Mucosa of descending colon (tissue), 3 donors: ENCODE measurements at regions not wholly inside any gene's neighbourhood (a gene's known extent, or its start where the extent isn't known, plus 50 kb on each side); places are given as distances from the start of the nearest gene placed in this dataset.
"Not testable (repeated sequence)": the region's sequence is repeated elsewhere in the genome, so short reads cannot be mapped to it uniquely, and the experiment has no call there.

Experiments used
- ATAC-seq: fragments of 200-7000 bp; cut with Tn5 transposase; one replicate; pipeline ENCODE4 v1.9.1; 2020; ENCODE audit warnings: mild to moderate bottlenecking, moderate library complexity
- DNase-seq, 3 donors: peaks; one replicate each; pipeline ENCODE4 v3.0.0-alpha.2; 2020
- H3K36me3 ChIP-seq: fragments of 200-600 bp; one replicate; pipeline ENCODE4 v1.8.0; 2021; ENCODE audit warnings: low read depth, mild to moderate bottlenecking
- H3K4me1 ChIP-seq: fragments of 200-600 bp; one replicate; pipeline ENCODE4 v1.8.0; 2021; ENCODE audit warnings: low read depth, mild to moderate bottlenecking
- H3K4me3 ChIP-seq: fragments of 200-600 bp; one replicate; pipeline ENCODE4 v1.8.0; 2021; ENCODE audit warnings: mild to moderate bottlenecking
- H3K9me3 ChIP-seq: fragments of 200-600 bp; one replicate; pipeline ENCODE4 v1.8.0; 2021; ENCODE audit warnings: mild to moderate bottlenecking
- CTCF ChIP-seq: fragments of 200-600 bp; IDR thresholded peaks from one replicate; pipeline ENCODE4 v1.8.0; 2022; ENCODE audit warnings: antibody characterized with exemption, mild to moderate bottlenecking
- intact Hi-C, 2 donors: fragments of 100-400 bp; cut with DNase I in 1 of 2; cut with micrococcal nuclease in 1 of 2; formaldehyde crosslinking; loops; one replicate each; pipeline versions ENCODE4 v1.11.0 to v1.11.1; 2022; cut with DNase I, micrococcal nuclease
- donor health status: DM: no; HTN: no; CAD: no; lungs with moderate emphysema.
- donor health status: DM: no; HTN: no; CAD: no.
- donor health status: DM: no; HTN: yes; CAD: no.

DNA sequence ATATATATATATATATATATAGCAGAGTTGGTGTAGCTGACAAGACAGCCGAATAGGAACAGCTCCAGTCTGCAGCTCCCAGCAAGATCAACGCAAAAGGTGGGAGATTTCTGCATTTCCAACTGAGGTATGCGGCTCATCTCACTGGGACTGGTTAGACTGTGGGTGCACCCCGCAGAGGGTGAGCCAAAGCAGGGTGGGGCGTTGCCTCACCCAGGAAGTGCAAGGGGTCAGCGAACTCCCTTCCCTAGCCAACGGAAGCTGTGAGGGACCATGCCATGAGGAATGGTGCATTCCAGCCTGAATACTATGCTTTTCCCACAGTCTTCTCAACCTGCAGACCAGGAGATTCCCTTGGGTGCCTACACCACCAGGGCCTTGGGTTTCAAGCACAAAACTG, 81.7 kb upstream of the ST3GAL6 start:
- H3K9me3 ChIP-seq, result no peaks in the 10 kb centered on the region
- DNase-seq, result no peak
- H3K36me3 ChIP-seq, result no peaks in the 10 kb centered on the region
- H3K4me3 ChIP-seq, result no peak overlapping the region
- ATAC-seq, result no peak
- TF ChIP-seq CTCF, result no peak
- intact Hi-C loops, result no loop called here
- H3K4me1 ChIP-seq, result no peaks in the 10 kb centered on the region

- ATAC-seq, H3K4me1 ChIP-seq, intact Hi-C loops, DNase-seq, H3K9me3 ChIP-seq, H3K36me3 ChIP-seq, H3K4me3 ChIP-seq: not testable (repeated sequence)
Measured at GRCh38 chr3:98682391-98682790, 80.7 kb upstream of the ST3GAL6 start.

GRCh38 chr3:98688363-98688762, 74.8 kb upstream of the ST3GAL6 start:
- no peaks in the 10 kb centered on the region for H3K36me3 ChIP-seq
- no peaks in the 10 kb centered on the region for H3K9me3 ChIP-seq
- DNase-seq (no peak), ATAC-seq (no peak)
- no peak overlapping the region for H3K4me3 ChIP-seq
- H3K4me1 ChIP-seq, result no peaks in the 10 kb centered on the region
- intact Hi-C loops, result no loop called here
- no peak for TF ChIP-seq CTCF

- no peak for TF ChIP-seq CTCF
- Histone ChIP-seq H3K9me3 (no peaks in the 10 kb centered on the region), H3K4me3 (no peak overlapping the region), H3K36me3 (no peaks in the 10 kb centered on the region), H3K4me1 (no peaks in the 10 kb centered on the region)
- no peak for DNase-seq
- intact Hi-C loops, result no loop called here
- ATAC-seq, result no peak
Measured at GRCh38 chr3:98690876-98691275, 72.3 kb upstream of the ST3GAL6 start.

GRCh38 chr3:98691897-98692296, 71.2 kb upstream of the ST3GAL6 start:
- H3K4me3 ChIP-seq, result no peak overlapping the region
- DNase-seq, result no peak
- intact Hi-C loops, result no loop called here
- no peaks in the 10 kb centered on the region for H3K9me3 ChIP-seq
- H3K4me1 ChIP-seq, result no peaks in the 10 kb centered on the region
- ATAC-seq, result no peak
- TF ChIP-seq CTCF, result no peak
- no peaks in the 10 kb centered on the region for H3K36me3 ChIP-seq

DNA sequence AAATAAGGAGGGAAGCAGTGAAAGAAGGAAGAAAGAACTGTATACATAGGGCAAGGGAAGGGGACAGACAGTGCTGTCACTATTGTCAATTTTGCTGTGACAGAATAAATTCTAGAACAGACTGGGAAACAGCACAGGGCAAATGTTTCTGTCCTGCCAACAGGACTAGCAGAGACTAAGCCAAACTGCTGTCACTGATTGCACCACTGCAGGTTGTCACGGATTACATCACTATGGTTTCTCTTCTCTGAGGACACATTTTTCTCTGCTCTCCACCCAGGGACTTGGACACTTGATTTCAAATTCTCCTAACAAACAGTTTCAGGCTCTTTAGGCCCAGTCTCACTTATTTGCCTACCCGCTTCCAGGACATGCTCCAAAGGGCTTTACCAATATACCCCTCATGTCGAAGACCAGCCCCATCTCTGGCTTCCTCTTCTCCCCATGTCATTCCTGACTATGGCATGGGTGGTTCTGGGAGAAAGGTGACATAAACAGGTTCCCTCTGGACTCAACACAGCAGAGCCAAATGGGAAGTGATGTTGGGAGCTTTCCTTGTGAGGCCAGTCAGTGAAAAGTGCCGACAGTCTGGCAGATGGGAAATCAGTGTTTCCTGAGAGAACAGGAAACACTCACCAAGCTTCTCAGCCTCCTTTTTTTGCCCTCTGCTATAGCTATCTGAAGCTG, 70.2 kb upstream of the ST3GAL6 start:
- Histone ChIP-seq H3K9me3 (no peaks in the 10 kb centered on the region), H3K36me3 (no peaks in the 10 kb centered on the region), H3K4me1 (no peaks in the 10 kb centered on the region), H3K4me3 (no peak overlapping the region)
- ATAC-seq (no peak), DNase-seq (no peak)
- intact Hi-C loops, result no loop called here
- no peak for TF ChIP-seq CTCF
